ENCODE measurements at regions not wholly inside any gene's neighbourhood (a gene's known extent, or its start where the extent isn't known, plus 50 kb on each side); places are given as distances from the start of the nearest gene placed in this dataset.

DNA sequence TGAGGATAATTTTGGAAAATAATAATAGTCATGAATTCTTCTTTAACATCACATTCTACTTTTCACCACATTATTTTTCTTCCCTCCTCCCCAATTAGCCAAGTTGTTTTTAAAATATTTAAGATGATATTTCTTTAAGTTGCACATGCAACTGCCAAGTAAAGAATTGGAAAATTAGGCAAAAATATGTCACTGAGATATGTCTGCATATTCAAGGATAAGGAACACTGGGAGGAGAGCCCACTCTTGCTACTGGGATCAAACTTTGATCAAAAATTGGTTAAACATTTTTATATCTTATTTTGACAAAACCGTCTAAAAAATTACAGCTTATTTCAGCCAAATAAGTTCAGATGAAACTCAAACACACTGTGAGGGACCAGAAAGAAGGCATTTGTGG lies 231.2 kb upstream of the TMTC1 start:
- no peak for ATAC-seq

DNA sequence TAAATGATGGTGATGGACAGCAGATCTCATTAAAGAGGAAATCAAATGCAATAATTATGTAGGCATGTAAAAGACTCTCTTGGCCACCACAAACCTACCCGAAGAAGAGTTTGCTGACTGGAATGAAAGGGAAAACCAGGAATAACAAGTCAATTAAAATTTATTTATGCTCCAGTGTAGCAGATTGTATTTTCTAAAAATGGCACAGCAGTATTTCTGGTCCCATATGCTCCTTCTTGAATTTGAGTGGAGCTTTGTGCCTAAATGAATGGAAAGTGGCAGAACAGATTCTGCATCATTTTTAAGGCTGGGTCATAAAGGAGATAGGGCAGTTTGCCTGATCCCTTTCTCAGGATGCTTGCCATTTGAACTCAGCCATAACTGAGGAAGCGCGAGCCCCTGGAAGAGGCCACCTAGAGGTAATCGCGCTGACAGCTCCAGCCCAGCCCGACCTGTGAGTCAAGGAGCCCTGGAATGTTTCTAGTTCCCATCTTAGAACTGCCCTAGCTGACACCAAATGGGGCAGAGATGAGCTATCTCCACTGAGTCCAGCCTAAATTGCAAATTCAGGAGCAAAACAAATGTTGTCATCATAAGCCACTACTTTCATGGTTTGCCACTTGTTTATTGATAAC lies 229.2 kb upstream of the TMTC1 start:
- no peak for ATAC-seq

DNA sequence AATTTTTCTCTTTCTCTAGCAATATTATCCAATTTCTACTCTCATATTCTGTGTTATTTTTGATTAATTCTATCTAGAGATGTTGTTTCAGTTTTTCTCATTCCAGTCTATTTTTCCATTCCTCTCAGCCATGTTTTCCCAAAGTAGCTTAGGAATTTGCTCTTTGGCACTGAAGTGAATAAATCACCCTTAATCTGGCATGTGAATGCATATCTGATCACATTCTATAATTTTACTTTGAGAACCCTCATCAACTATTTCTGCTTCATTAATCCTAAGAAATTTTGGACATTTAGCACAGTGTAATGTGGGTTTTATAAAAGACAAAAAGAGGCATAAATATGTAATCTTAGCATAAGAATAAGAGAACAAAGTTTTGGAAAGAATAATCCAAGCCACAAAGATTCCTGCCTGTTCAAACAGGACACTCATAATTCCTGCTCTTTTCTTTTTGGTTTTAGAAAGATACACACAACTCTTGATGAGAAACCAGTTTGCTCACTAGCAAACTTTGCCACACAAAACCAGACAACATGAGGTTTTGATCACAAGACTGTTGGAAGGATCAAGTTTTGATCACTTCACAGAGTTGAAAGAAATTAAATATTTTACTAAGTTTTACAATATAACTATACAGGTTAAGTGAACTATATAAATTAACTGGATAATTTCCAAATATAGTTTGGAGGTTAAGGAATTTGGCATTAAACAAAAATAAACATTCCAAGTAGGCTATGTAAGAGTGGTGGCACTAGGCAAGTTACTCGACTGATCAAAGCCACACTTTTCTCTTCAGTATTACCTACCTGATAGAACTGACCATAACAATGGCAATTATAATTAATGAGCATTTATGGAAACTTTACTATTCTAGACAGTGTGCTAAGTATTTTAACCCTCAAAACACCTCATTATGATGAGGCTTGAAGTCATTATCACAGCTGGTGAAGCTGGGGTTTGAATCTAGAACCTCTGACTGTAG lies 226.6 kb upstream of the TMTC1 start:
- no peak for ATAC-seq

DNA sequence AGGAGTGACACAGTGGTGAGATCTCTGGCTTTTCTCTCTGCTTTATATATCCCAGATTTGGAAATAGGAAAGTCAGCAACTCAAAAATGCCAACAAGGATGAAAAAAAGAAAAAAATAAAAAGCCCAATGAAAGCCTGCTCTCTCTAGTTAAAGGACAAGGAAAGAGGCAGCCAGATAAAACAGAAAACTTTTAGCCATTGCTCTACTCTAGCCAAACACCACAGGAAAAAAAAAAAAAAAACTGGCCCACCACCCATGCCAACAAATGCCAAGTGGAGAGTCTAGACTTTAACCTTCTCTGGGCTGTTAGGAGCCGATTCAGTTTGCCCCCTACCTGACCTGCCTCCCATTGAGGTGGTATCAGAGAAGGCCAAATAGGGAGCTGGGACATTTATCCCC lies 222.3 kb upstream of the TMTC1 start:
- no peak for ATAC-seq

DNA sequence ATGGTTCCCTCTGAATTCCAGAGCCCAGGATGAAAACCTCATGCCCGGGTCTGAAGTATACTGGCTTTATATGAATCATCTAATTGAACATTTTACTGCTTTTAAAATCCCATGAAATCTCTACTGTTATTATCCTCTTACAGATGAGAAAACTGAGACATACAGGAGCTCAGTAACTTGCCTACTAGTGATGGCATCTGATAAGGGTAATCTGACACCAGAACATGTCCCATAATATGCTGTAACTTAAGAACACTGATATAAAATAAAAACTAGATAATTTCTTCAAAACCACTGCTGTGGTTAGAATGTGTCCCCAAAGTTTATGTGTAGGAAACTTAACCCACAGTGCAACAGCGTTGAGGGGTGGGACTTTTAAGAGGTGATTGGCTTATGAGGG lies 219.6 kb upstream of the TMTC1 start:
- no peak for ATAC-seq

DNA sequence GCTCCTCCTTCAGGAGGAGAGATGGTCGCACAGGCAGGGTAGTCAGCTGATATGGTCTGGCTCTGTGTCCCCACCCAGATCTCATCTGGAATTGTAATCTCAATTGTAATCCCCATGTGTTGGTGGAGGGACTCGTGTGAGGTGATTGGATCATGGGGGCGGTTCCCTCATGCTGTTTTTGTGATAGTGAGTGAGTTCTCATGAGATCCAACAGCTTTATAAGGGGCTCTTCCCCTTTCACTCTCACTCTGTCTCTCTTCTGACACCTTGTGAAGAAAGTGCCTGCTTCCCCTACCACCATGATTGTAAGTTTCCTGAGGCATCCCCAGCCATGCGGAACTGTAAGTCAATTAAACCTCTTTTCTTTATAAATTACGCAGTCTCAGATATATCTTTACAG lies 218.9 kb upstream of the TMTC1 start:
- no peak for ATAC-seq

DNA sequence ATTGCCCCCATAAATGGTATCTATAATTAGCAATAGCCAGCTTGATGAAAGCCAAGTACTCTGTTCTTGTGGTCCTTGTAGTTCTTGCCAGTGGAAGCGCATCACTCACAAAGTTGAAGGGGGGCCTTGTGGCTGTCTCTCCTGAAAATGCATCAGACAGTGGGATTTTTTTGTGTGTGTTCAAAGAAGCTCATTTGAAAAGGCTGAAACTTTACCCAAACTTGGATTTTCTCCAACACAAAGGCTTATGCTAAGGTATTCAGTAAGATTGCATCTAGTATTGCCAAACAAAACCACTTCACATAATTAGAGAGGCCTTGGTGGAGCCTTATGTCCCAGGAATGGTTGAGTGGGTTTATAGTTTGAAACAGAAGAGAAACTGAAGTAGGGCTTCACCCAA lies 216.7 kb upstream of the TMTC1 start:
- no peak for ATAC-seq

DNA sequence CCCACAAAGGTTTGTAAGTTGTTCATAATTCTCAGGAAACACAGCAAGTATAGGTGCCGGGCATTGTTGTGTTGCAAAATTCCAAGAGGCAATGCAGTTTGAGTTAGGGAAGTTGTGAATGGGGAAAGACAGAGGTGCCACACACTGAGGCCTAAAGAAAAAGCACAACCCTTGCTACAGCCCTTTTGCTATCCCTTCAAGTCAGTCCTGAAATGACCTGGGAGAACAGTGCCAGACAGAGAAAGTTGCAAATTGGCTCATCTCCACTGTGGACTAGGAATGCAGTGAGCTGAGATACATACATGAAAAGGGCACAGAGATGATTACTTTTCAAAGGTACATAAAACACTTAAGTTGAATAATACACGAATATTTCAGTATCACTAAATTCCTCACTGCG lies 213.3 kb upstream of the TMTC1 start:
- ATAC-seq = no peak

DNA sequence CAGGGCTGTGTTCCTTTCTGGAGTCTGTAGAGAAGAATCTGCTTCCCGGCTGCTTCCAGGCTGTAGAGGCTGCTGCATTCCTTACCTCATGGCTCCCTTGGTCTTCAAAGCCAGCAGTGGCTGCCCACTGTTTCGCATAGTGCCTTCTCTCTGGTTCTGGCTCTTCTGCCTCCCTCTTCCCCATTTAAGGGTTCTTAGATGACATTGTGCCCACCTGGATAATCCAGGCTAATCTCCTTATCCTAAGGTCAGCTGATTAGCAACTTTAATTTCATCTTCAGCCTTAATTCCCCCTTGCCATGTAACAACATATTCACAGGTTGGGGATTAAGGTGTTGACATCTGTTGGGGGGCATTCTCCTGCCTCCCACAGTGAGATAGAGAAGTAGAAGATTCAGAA lies 208.6 kb upstream of the TMTC1 start:
- no peak for ATAC-seq

DNA sequence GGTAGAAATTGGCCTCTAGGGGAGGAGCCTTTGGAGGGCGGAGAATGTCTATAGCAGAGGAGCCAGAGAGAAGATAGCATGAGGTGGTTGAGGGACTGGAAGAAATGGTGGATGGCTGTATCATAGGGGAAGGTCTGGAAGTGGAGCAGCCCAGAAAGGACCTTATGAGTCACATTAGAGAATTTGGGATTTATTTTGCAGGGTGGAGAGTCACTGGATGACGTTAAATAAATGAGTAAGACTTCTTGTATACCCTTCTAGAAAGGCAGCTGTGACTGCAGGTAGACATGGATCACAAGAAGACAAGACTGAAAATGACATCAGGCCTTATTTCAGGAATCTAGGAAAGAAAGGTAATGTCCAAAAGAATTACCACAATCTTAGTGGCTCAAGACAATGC lies 208.2 kb upstream of the TMTC1 start:
- ATAC-seq = no peak

DNA sequence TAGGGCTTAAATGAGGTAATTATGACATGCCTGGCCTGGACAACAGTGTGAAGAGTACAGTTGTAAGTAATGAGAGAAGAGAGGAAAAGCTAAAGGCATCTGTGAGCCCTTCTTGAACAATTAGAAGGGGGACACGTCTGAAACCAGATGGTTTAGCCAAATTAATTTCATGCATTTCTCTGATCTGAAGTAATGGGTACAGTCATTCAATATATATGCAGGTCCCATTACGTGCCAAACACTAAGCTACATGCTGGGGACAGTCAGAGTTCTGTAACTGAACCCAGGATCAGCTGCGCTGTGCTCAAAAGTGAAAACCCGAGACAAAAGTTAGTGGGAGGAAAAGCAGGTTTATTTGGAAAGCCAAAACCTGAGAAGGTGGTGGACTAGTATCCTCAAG lies 207.2 kb upstream of the TMTC1 start:
- no peak for ATAC-seq

DNA sequence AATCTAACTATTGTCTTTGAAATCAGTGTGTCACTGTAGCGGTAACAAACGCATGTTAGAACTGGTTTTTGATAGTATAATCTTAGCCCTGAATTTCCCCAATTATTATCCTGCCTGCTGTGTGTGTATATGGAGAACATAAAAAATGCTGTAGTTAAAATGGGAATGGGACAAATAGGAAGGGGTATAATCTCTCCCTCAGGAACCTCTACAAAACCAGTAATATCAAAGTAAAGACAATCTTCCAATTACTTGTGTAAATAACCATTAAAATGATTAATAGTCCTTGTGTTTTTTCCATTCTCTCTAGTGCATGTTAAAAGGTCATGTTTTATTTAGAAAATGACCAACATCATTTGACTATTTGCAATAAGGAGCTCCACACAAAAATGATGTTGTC lies 200.1 kb upstream of the TMTC1 start:
- ATAC-seq = no peak

DNA sequence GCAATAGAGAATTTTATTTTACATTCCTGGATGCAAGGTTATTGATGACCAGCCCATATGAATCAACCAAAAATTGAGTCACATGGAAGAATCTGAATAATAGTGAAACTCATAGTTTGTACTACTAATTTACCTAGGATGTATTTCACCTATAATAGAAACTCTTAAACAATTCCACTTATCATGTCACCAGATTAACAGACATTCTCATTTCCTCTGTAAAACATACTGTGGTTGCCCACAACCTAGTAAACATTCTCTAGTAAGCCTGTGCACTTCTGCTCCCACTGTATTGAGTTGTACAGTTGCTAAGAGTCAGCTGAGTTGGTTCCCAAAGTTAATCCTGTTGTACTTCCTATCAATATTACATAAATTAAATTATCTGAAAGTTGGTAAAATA lies 196.6 kb upstream of the TMTC1 start:
- no peak for ATAC-seq

DNA sequence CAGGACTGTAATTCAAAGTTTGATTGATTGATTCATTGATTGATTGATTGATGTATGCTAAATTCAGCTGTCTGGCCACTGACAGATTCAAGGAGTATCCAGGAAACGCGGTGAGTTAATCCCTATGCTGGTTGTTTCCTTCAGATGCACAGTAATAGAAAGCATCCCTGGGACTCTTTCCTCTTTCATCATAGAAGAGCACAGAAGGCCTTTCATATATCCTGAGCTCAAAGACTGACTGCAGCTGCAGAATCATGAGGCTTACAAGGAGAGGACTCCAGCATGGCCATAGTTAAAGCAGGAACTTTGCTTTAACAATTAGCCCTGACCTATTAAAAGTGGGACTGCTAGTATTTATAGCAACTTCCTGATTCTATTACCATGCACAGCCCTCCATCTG lies 187.7 kb upstream of the TMTC1 start:
- no peak for ATAC-seq

DNA sequence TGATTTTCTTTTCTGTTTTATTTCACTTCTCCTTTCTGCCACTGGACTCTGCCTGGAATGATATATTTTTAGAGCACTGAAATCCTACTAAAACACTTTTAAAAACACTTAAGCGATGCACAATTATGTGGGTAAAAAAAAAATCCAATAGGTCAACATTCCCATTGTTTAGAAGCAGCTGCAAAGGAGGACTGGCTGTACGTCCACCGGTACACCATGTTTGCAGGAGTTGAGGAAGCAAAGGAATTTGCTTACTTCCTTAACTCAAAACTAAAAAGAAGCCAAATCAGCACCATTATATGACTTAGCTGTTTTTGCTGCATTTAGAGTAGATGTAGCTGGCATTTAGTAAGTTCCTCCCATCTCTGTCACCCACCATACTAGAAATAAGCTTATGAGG lies 186.8 kb upstream of the TMTC1 start:
- no peak for ATAC-seq

DNA sequence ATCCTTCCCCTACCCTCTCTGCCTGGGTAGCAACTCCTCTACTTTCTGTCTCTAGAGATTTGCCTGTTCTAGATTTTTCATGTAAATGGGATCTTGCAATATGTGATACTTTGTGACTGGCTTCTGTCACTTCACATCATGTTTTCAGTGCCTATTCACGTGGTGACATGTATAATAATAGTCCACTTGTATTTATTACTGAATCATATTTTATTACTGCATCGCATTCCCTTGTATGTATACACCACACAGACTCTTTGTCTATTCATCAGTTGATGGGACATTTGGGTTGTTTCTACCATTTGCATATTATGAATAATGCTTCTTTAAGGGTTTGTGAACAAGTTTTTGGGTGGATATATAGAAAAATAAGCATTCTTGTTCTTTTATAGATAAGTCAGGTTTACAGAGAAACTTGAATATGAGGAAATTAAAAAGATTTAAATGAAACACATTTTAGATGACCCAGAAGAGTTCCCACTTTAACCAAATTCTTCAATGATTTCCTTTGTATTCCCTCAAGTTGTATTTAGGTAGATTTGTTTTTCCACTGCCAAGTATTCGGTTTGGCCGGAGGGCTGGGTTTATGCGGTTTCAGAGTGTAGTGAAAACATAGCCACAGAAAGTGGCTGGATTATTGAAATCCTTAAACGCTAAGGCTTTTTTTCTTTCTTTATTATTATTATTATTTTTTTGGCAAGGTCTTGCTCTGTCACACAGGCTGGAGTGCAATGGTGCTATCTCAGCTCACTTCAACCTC lies 178.7 kb upstream of the TMTC1 start:
- no peak for ATAC-seq

DNA sequence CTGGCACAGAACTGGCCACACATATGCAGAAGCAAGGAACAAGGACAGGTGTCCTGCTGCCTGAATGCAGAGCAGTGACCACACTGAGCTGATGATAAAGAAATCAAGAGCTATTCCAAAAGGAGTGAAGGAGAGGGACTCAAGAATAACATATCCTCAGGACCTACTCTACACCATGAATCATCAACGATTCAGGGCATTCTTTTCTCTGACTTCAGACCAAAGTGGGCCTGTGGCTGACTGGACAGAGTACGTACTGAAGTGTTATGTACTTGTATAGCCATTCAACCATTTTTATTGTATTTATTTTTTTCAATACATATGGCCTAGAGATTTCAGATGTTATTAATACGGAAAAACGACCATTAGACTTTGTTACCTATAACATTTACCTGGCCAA lies 177.5 kb upstream of the TMTC1 start:
- no peak for ATAC-seq

DNA sequence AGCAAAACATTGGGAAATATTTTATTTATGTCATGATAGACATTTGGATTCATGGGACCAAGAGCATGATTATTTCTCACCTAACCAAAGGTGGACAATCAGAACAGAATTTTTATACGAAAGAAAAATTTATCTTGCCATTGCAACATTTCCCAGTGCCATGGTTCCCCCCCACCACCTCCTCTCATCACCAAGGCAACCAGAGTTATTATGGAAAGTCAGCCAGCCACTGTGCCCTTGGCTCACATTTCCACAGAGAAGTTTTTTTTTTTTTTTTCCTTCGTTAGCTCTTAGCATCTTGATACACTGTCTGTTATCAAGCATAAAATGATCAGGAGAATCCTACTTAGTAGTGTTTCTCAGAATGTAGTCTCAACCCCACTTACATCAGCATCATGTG lies 176.4 kb upstream of the TMTC1 start:
- ATAC-seq = no peak

DNA sequence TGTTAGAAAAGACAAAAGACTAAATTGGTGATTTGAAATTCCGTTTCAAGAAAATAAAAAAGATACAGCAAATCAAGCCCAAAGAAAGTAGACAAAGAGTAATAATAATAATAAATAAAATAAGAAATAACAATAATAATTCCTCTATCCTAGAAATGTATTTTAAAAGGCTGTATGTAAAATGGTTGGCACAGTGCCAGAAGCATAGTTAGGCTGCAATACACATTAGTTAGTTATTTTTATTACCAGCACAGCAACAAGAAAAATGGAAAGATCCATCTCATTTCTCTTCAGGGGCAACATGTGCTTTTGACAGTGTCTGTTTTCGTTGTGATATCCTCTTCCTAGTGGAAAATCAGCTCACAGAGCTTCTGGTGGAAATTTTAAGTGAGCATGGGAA lies 174.1 kb upstream of the TMTC1 start:
- no peak for ATAC-seq

DNA sequence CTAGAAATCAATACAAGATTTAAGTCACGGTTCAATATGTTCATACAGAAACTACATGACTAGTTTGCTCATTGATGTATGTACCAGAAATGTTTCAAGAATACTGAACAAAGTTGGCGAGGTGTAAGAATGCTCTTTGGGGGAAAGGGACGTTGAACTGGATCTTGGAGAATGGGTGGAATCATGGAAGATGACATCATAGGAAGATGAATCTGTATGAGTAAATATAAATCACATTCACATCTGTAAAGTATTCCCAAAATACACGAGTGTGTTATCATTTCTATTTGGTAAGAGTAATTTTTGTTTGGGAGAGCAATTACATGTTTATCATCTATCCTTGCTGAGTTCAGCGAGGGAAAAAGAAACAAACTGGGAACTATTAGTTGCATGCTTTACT lies 162.2 kb upstream of the TMTC1 start:
- no peak for ATAC-seq

DNA sequence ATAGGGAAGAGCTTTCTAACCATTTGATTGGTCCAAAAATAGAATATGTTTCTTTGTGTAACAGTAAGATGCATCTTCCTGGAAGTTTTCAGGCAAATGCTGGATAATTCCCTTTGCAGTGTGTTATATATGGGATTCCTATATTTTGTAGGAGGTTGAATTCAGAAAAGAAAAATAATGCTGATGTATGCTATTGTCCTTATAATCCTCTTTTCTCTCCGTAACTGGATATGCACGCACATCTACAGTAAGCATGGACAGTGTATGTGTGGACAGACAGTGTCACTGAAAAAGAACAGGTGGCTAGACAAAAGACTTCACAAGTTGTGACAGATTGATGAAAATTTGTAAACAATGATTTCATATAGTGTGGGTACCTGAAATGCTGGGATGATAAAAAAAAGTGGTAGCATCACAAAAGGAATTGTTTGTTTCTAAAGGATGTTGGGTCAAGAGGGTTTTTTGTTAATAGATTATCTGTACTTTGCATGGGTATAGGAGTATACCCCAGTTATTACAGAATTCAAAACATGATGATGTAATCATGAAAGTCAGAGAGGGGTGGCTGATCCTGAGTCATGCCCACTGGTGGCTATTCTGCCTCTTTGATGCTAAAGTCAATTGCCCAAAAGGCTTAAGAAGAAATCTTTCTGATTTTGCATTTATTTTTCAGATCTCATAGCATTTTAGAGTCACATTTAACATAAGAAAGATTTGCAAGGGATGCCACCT lies 160.7 kb upstream of the TMTC1 start:
- no peak for ATAC-seq

DNA sequence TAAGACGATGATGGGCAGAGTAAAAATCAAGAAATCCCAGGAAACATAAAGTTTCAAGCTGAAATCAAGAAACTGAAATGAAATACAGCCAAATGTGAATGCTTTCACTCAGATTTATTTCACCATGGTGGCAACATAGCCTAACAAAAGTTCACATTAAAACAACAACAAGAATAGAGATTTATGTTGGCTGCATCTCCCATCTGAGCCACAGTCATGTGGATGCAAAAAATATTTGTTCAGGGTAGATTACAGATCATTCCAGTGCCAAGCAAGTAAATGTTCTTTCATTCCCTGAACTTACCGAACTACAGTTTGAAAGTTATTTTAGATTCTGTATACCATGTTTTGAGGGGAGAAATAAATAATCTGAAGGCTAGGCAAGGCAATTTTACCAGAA lies 159.9 kb upstream of the TMTC1 start:
- no peak for ATAC-seq

DNA sequence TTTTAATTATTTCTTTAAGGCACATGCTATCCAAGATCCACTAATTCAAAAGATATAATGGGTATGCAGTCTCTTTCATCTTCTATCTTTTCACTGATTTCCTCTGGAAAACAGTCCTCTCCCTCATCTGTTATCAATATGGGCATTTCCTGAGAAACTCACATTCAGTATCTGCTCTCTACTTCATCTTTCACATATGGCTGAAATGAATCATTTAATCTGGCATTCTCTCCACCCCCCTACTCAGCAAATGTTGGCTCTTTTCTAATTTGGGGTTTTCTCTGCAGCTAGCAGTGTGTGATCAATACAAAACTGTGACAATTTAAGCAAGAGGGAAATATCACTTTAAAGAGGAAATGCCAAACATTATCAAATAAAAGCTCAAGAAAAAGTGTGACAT lies 157.1 kb upstream of the TMTC1 start:
- no peak for ATAC-seq
